ENCODE measurements at regions not wholly inside any gene's neighbourhood (a gene's known extent, or its start where the extent isn't known, plus 50 kb on each side); places are given as distances from the start of the nearest gene placed in this dataset.

- no peaks in the 10 kb centered on the region for H3K9me2 ChIP-seq (ENCODE audit: insufficient read depth)
- no peak for TF ChIP-seq EZH2 (IDR thresholded peaks at IDR 0.05; ENCODE audit: low read depth)
- TF ChIP-seq, protein P1, sequence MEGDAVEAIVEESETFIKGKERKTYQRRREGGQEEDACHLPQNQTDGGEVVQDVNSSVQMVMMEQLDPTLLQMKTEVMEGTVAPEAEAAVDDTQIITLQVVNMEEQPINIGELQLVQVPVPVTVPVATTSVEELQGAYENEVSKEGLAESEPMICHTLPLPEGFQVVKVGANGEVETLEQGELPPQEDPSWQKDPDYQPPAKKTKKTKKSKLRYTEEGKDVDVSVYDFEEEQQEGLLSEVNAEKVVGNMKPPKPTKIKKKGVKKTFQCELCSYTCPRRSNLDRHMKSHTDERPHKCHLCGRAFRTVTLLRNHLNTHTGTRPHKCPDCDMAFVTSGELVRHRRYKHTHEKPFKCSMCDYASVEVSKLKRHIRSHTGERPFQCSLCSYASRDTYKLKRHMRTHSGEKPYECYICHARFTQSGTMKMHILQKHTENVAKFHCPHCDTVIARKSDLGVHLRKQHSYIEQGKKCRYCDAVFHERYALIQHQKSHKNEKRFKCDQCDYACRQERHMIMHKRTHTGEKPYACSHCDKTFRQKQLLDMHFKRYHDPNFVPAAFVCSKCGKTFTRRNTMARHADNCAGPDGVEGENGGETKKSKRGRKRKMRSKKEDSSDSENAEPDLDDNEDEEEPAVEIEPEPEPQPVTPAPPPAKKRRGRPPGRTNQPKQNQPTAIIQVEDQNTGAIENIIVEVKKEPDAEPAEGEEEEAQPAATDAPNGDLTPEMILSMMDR (conservative IDR thresholded peaks at IDR 0.05): no peak
- no peaks in the 10 kb centered on the region for H3F3A ChIP-seq (ENCODE audit: insufficient read depth, low read depth)
- CTCF ChIA-PET: no interaction called here
- no peak overlapping the region for H3K4me2 ChIP-seq
- H3K4me3 ChIP-seq: no peak overlapping the region
- no peaks in the 10 kb centered on the region for H3K79me2 ChIP-seq (ENCODE audit: low read depth)
- POLR2A ChIA-PET (ENCODE audit: unreplicated experiment): no interaction called here
- intact Hi-C loops (cut with micrococcal nuclease; ENCODE audit: unreplicated experiment): no loop called here
- no peak overlapping the region for H3K27ac ChIP-seq
- no peaks in the 10 kb centered on the region for H3K4me1 ChIP-seq (replicated peaks; ENCODE audit: insufficient read depth)
- no peaks in the 10 kb centered on the region for H3K36me3 ChIP-seq (ENCODE audit: low read depth)
- H2AFZ ChIP-seq: no peak overlapping the region
- H3K9me3 ChIP-seq (ENCODE audit: insufficient read depth, low read depth): no peaks in the 10 kb centered on the region
- BruUV-seq (replicated peaks): no TSS peak
- H4K20me1 ChIP-seq (ENCODE audit: insufficient read depth): no peaks in the 10 kb centered on the region
- DNase-seq: no peak
- H3K27me3 ChIP-seq (ENCODE audit: insufficient read depth, low read depth): no peaks in the 10 kb centered on the region; the same call in 1 of the 2 replicates
These were observed 519.6 kb upstream of the SEMA6A start for GRCh38 chr5:117094114-117094815.

GRCh38 chr5:117093653-117094052 lies 519.0 kb upstream of the SEMA6A start:
- H3K9me2 ChIP-seq (ENCODE audit: insufficient read depth): no peaks in the 10 kb centered on the region
- no peak overlapping the region for H3K27ac ChIP-seq
- H3K79me2 ChIP-seq (ENCODE audit: low read depth): no peaks in the 10 kb centered on the region
- no peaks in the 10 kb centered on the region for H4K20me1 ChIP-seq (ENCODE audit: insufficient read depth)
- no peak overlapping the region for H3K4me3 ChIP-seq
- no peak overlapping the region for H3K4me2 ChIP-seq
- no peaks in the 10 kb centered on the region for H3K4me1 ChIP-seq (replicated peaks; ENCODE audit: insufficient read depth)
- CTCF ChIA-PET: no interaction called here
- TF ChIP-seq EZH2 (IDR thresholded peaks at IDR 0.05; ENCODE audit: low read depth): no peak
- TF ChIP-seq, protein P1 (conservative IDR thresholded peaks at IDR 0.05): no peak
- POLR2A ChIA-PET (ENCODE audit: unreplicated experiment): no interaction called here
- H3K27me3 ChIP-seq (ENCODE audit: insufficient read depth, low read depth): no peaks in the 10 kb centered on the region; the same call in 1 of the 2 replicates
- no peak overlapping the region for H2AFZ ChIP-seq
- H3K36me3 ChIP-seq (ENCODE audit: low read depth): no peaks in the 10 kb centered on the region
- no peaks in the 10 kb centered on the region for H3F3A ChIP-seq (ENCODE audit: insufficient read depth, low read depth)
- no TSS peak for BruUV-seq (replicated peaks)
- intact Hi-C loops (cut with micrococcal nuclease; ENCODE audit: unreplicated experiment): no loop called here
- H3K9me3 ChIP-seq (ENCODE audit: insufficient read depth, low read depth): no peaks in the 10 kb centered on the region
- no peak for DNase-seq

DNA sequence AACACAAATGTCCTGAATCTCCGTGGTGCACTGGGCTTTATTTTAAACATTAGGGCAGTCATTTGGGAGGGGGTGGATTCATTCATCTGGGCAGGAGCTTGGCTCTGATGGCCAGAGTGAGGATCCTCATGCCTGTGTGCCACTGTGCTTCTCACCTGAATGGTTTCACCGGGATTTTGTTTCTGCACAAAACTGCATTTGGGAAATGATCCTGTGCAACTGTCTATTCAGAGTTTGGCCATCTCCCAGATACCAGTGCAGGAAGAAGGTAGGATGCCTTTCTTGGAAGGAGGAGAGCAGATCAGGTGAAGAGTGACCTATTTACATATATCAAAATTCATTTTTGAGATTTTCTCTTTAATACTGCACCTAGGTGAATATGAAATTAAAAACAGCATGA lies 514.4 kb upstream of the SEMA6A start:
- no peak overlapping the region for H3K4me2 ChIP-seq
- intact Hi-C loops (cut with micrococcal nuclease; ENCODE audit: unreplicated experiment): no loop called here
- H3K9me3 ChIP-seq (ENCODE audit: insufficient read depth, low read depth): no peaks in the 10 kb centered on the region
- H3K9me2 ChIP-seq (ENCODE audit: insufficient read depth): no peaks in the 10 kb centered on the region
- no peak overlapping the region for H2AFZ ChIP-seq
- ChIA-PET POLR2A (ENCODE audit: unreplicated experiment) (no interaction called here), CTCF (no interaction called here)
- no TSS peak for BruUV-seq (replicated peaks)
- DNase-seq: no peak
- no peaks in the 10 kb centered on the region for H3K36me3 ChIP-seq (ENCODE audit: low read depth)
- H3K79me2 ChIP-seq (ENCODE audit: low read depth): no peaks in the 10 kb centered on the region
- H3K4me1 ChIP-seq (replicated peaks; ENCODE audit: insufficient read depth): no peaks in the 10 kb centered on the region
- TF ChIP-seq, protein P1 (conservative IDR thresholded peaks at IDR 0.05): no peak
- no peak for TF ChIP-seq EZH2 (IDR thresholded peaks at IDR 0.05; ENCODE audit: low read depth)
- H3F3A ChIP-seq (ENCODE audit: insufficient read depth, low read depth): no peaks in the 10 kb centered on the region
- H3K27ac ChIP-seq: no peak overlapping the region
- H3K4me3 ChIP-seq: no peak overlapping the region
- H4K20me1 ChIP-seq (ENCODE audit: insufficient read depth): no peaks in the 10 kb centered on the region
- no peaks in the 10 kb centered on the region for H3K27me3 ChIP-seq (ENCODE audit: insufficient read depth, low read depth)
